NCI-H526 treated with DMSO at 0.1 percent for 48 hours (cell line): ENCODE measurements at regions not wholly inside any gene's neighbourhood (a gene's known extent, or its start where the extent isn't known, plus 50 kb on each side); places are given as distances from the start of the nearest gene placed in this dataset.
"Not testable (repeated sequence)": the region's sequence is repeated elsewhere in the genome, so short reads cannot be mapped to it uniquely, and the experiment has no call there.

Experiments
- DNase-seq: peaks from one replicate; lab custom pipeline; 2025; lab: John Stamatoyannopoulos, UW

- no peak for DNase-seq
Observed at GRCh38 chr20:63145156-63145555, 70.8 kb downstream of the YTHDF1 start.

GRCh38 chr20:63142933-63143332 lies 73.0 kb downstream of the YTHDF1 start:
- DNase-seq, result no peak

- DNase-seq, result no peak
Observed at GRCh38 chr20:63141531-63141930, 74.4 kb downstream of the YTHDF1 start.

DNA sequence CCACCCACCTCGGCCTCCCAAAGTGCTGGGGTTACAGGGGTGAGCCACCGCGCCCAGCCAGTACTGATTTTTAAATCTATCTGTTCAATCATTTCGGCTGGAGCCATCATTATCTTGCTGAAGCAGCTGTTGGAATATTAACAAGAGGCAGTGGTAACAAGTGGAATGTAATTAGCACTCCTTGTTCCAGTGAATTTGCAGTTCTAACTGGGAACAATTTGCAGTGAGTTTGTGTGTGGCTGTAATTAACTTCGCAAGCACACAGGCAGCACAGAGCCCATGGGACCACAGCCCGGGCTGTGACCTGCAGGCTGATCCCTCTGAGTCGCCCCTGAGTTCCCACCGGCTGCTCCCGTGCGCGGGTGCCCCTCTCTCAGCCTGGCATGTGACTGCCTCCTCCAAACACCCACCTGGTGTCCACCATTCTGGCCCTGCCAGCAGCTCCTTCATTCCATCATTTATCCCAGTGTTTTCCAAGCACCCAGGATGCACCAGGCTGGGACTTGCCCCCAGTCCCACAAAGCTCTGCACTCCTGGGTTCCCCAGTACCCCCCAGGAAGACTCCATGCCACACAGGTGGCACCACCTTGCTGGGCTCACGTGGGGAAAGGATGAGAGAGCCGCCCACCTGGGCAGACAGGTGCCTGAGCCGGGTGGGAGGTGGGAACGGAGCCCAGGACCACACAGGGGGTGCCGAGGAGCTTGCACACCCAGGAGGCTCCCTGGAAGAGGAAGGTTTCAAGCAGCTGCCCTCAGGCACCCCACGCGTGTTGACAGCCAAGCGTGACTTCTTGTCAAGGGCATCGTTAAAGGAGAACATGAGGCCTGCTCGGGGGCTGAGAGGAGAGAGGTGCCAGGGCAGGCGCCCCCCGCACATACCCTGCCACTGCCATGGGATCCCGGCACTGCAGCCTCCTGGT lies 75.2 kb downstream of the YTHDF1 start:
- no peak for DNase-seq

- DNase-seq, result no peak
Observed at GRCh38 chr20:63139837-63140236, 76.1 kb downstream of the YTHDF1 start.

DNA sequence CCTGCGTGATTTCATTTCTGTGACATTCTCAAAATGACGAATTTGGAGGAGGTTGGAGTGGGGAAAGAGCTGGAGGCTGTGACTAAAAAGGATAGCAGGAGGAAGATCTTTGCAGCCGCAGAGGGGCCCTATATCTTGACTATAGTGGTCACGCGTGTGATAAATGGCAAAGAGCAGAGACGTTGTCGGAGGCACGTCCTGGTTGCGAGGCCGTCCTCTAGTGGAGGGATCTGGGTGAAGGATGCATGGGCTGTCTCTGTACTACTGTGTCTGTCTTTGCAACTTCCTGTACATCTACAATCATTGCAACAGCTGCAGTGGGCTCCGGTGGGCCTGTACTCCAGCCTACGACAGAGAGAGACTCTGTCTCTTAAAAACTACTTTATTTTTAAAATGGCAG lies 76.6 kb downstream of the YTHDF1 start:
- no peak for DNase-seq

DNA sequence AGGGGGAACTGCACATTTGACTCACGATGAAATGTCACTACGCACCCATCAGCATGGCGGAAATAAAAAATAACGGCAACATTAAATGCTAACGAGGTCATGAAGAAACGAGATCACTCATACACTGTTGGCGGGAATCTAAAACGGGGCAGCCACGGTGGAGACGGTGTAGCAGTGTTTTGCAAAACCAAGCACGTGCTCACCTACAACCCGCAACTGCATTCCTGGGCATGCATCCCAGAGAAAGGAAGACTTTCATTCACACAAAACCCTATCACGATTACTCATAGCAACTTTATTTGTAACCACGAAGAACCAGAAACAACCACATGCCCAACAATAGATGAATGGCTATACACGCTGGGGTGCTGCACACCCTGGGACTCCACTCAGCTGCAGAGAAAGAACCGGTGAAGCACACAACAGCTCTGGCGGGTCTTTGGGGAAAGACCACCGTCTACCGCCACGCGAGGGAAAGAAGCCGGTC lies 77.0 kb downstream of the YTHDF1 start:
- DNase-seq, result no peak

DNA sequence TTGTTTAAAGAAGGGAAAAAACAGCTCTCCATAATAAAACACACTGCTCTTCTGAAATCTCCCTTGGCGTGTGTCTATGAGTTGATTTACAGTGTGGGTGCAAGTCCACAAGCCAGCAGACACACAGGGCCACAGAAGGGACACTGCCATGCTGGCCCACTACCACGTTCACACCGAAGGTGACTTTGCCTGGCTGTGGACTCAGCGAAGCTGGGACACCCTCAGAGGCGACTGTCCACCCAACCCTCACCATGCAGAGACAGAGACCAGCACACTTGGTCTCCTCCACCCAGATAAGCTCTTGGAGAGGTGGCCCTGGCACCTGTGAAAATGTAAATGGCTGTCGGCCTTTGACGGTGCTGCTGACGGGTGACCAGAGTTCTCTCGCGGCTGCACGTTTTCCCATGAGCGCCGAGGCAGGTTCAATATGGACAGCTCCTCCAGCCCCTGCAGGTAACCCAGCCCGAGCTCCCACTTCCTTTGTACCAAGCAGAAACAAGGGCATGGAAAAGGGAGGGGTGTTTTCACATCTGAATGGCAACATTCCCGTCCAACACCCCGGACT lies 78.0 kb downstream of the YTHDF1 start:
- no peak for DNase-seq

GRCh38 chr20:63136296-63136695 lies 79.6 kb downstream of the YTHDF1 start:
- no peak for DNase-seq

DNA sequence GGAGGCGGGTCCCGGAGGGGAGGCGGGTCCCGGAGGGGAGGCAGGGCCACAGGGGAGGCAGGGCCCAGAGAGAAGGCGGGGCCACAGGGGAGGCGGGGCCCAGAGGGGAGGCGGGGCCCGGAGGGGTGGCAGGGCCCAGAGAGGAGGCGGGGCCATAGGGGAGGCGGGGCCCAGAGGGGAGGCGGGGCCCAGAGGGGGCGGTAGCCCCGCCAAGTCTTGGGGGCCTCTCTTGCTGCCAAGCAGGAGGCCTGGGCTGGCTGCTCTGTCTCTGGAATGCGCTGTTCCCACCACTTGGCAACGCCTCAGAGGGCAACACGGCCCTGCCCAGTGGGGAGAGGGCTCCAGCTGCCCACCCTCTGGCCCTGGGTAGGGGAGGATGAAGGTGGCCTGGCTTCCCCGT lies 80.5 kb downstream of the YTHDF1 start:
- DNase-seq, result no peak

DNA sequence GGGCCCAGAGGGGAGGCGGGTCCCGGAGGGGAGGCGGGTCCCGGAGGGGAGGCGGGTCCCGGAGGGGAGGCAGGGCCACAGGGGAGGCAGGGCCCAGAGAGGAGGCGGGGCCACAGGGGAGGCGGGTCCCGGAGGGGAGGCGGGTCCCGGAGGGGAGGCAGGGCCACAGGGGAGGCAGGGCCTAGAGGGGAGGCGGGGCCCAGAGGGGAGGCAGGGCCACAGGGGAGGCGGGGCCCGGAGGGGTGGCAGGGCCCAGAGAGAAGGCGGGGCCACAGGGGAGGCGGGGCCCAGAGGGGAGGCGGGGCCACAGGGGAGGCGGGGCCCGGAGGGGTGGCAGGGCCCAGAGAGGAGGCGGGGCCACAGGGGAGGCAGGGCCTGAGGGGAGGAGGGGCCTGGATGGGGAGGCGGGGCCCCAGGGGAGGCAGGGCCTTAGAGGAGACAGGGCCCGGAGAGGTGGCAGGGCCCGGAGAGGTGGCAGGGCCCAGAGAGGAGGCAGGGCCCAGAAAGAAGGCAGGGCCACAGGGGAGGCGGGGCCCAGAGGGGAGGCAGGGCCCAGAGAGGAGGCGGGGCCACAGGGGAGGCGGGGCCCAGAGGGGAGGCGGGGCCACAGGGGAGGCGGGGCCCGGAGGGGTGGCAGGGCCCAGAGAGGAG lies 81.1 kb downstream of the YTHDF1 start:
- not testable (repeated sequence) for DNase-seq

DNA sequence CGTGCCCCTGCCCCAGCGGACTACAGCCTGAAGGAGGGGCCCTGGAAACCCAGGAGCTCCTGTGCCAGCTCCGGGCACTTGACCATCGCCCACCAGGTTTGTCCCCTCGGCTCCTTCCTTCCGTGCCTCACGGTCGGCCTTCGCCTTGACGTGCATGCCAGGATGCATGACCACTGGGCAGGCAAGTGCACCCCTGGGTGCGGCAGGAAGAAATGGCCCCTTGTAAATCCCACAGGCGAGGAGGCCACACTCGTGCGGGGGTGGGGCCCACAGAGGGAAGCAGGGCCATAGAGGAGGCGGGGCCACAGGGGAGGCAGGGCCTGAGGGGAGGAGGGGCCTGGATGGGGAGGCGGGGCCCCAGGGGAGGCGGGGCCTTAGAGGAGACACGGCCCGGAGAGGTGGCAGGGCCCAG lies 81.7 kb downstream of the YTHDF1 start:
- no peak for DNase-seq

DNA sequence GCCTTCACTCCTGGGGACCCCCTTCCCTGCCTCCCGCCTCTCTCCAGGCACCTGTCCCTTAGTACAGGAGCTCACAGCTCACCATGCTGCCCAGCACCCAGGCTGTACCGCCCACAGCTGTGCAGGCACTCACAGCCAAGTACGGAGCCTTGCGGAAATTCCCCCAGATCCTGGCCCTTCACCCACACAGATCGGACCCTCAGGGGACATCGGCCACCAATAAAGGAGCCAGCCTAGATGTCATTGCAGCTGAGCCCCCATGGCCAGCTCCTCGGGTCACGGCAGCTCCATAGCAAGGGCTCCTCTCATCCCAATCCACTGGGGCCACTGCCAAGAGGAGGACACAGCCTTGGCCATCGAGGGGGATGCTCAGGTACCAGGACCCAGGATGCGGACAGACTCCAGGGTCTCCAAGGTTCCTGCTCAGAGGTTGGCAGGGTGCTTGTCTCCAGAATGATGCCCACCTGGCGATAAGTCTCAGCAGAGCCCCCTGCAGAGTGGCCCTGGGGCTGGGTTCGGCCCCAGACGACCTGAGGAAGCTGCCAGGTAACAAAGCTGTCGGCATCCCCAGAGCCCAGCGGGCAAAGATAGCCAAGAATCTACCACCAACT lies 82.3 kb downstream of the YTHDF1 start:
- DNase-seq, result no peak

- no peak for DNase-seq
Observed at GRCh38 chr20:63132715-63133471, 83.0 kb downstream of the YTHDF1 start.

DNA sequence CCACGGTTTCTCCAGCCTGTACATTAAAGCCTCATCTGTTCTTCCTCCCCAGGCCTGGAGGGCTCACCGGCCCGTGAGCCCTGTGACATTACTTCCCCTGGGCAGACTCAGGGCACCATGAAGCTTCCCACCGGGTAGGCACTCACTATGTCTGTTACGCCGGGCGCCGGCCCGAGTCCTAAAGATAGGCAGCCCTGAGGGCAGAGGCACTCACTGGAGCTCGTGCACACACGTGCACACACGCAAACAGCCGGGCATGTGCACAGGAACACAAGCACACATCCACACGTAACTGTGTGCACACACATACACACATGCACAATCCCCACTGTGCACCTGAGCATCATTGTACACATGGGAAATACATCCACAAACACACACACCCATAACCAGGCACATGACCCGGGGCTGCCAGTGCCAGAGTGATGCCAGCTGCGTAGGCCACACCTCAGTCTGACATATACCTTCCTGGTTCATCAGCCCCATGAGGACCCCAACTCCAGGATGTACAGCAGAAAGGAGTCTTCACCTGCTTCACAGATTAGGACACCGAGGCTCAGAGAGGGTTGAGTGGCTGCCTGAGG lies 83.7 kb downstream of the YTHDF1 start:
- DNase-seq, result no peak

DNA sequence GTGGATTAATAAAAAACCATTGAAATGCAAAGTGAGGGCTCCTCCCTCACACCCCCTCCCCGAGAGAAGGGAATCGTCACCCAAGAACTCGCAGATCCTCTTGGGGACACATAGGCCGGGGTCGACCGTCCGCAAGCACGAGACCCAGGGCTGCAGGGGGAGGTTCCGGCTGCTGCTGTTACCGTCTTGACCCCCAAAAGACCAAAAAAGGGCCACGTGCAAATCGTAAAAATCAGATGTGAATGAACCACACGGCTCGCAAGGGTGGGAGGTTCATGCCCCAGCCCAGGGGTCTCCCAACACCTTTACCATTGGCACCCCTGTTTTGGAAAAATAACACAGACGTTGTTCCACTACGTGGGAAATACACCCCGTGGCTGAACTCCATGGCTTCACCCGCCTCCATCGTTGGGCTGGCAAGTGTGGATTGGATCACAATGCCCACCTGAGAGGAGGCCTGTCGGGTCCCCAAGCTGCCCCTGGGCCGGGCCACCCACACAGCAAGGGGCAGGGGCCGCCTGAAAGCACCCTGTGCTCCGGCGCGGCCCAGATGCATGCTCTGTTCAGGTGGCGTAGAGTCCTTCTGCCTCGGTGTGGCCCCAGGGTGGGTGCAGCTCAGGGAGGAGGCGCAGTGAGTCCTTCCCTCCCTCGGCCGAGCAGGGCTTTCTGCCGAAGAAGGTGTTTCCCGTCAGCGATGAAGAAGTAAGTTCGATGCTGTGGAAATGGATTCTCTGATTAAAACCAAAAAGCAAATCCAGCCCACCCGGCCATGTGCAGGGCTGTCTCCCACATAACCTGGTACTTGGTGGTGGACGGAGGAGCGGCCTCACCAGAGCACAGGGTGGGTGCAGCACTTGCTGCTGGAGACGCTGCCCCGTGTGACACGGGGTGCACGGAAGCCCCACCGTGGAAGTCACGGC lies 85.0 kb downstream of the YTHDF1 start:
- no peak for DNase-seq

GRCh38 chr20:63129991-63130657 lies 85.8 kb downstream of the YTHDF1 start:
- DNase-seq, result no peak

DNA sequence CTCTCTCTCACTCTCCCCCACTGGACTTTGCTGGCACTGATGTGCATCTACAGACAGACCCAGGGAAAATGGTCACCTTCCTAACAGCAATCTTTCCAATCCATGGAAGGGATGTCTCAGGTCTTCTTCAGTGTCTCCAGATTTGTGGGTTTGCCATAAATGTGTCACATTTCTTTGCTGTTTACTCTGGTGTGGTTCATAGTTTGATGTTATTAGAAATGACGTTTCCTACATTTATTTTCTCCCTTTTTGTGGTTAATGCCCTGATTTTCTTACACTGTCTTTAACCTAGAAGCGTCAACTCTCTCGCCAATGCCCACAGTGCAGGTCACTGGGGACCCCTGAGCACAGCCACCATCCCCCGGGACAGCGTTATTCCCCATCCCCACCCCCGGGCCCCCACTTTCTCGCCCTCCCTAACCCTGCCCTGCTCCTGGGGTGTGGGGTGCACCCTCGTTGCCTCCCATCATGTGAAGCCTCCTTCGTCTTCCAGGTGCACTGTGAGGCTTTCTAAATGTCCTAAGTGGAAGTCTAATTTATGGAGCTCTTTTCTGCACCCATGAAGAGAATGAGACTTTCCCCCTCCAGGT lies 86.5 kb downstream of the YTHDF1 start:
- no peak for DNase-seq

- no peak for DNase-seq
Observed at GRCh38 chr20:63128956-63129355, 87.0 kb downstream of the YTHDF1 start.
